ENCODE measurements at regions not wholly inside any gene's neighbourhood (a gene's known extent, or its start where the extent isn't known, plus 50 kb on each side); places are given as distances from the start of the nearest gene placed in this dataset.

DNA sequence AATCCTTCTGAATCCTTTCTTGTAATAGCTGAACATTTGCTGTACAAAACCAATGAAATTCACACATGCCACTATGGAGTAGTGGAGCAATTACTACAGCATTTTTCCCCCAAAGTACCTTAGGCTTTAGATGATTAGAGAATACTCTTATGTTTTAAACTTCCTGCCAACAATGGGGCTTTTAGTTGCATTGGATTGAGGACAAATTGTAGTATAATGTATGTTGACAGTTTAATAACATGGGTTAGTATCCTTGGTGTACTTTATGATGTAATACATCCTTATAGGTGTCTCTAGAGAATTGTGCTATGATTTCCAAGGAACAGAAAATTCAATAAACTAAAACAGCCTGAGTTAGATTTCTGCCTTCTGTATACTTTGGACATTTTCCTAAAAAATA lies 422.7 kb upstream of the GRAMD2B start:
- TF ChIP-seq, protein P1, sequence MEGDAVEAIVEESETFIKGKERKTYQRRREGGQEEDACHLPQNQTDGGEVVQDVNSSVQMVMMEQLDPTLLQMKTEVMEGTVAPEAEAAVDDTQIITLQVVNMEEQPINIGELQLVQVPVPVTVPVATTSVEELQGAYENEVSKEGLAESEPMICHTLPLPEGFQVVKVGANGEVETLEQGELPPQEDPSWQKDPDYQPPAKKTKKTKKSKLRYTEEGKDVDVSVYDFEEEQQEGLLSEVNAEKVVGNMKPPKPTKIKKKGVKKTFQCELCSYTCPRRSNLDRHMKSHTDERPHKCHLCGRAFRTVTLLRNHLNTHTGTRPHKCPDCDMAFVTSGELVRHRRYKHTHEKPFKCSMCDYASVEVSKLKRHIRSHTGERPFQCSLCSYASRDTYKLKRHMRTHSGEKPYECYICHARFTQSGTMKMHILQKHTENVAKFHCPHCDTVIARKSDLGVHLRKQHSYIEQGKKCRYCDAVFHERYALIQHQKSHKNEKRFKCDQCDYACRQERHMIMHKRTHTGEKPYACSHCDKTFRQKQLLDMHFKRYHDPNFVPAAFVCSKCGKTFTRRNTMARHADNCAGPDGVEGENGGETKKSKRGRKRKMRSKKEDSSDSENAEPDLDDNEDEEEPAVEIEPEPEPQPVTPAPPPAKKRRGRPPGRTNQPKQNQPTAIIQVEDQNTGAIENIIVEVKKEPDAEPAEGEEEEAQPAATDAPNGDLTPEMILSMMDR (IDR thresholded peaks at IDR 0.05) = no peak
- no peak for TF ChIP-seq POLR2A (IDR thresholded peaks at IDR 0.05)

Measured in lower leg skin (tissue), 3 donors.